Natural killer cell treated with Interleukin-12 subunit alpha and Interleukin-12 subunit beta and Interleukin-15 and Interleukin-18, amount 100 ng/mL, for 72 hours (primary cell): ENCODE measurements at regions not wholly inside any gene's neighbourhood (a gene's known extent, or its start where the extent isn't known, plus 50 kb on each side); places are given as distances from the start of the nearest gene placed in this dataset.
"Not testable (repeated sequence)": the region's sequence is repeated elsewhere in the genome, so short reads cannot be mapped to it uniquely, and the experiment has no call there.

Experiments
- ATAC-seq, 2 donors: fragments of 150-1000 bp; cut with Tn5 transposase in 1 of 2; sonication (Bioruptor Pico), chemical (Tn5 transposase) in 1 of 2; 2 replicates each; pipeline ENCODE4 v1.10.0; 2021
- DNase-seq: peaks from one replicate; pipeline ENCODE4 v3.0.0; 2022; ENCODE audit warnings: low spot score
- H3K27ac Mint-ChIP-seq, 2 donors: 1 replicate in 1 of 2; 2 replicates in 1 of 2; pipeline ENCODE4 v1.8.0; 2022; ENCODE audit warnings: mixed read lengths in 2 of 2, mild to moderate bottlenecking in 1 of 2, moderate library complexity in 1 of 2
- H3K27me3 Mint-ChIP-seq, 2 donors: 1 replicate in 1 of 2; 2 replicates in 1 of 2; pipeline ENCODE4 v1.8.0; 2022; ENCODE audit warnings: mixed read lengths in 2 of 2
- H3K36me3 Mint-ChIP-seq: one replicate; pipeline ENCODE4 v1.8.0; 2022; ENCODE audit warnings: mixed read lengths
- H3K4me1 Mint-ChIP-seq, 2 donors: 1 replicate in 1 of 2; 2 replicates in 1 of 2; pipeline ENCODE4 v1.8.0; 2022; ENCODE audit warnings: low read depth in 2 of 2, mixed read lengths in 2 of 2, mild to moderate bottlenecking in 1 of 2
- H3K4me3 Mint-ChIP-seq: one replicate; pipeline ENCODE4 v1.8.0; 2022; ENCODE audit warnings: mixed read lengths
- H3K9me3 Mint-ChIP-seq: 2 replicates; pipeline ENCODE4 v1.8.0; 2022; ENCODE audit warnings: mixed read lengths

GRCh38 chr4:130034876-130035275 lies 938.9 kb downstream of the C4orf33 start:
- Mint-ChIP-seq H3K9me3 (peaks cover 18% of the 10 kb centered on the region), H3K4me3 (no peak overlapping the region), H3K27ac (no peak overlapping the region), H3K36me3 (no peaks in the 10 kb centered on the region), H3K4me1 (no peaks in the 10 kb centered on the region), H3K27me3 (no peaks in the 10 kb centered on the region)
- DNase-seq (no peak), ATAC-seq (no peak)

- Mint-ChIP-seq H3K4me1 (no peaks in the 10 kb centered on the region), H3K36me3 (no peaks in the 10 kb centered on the region), H3K27ac (no peak overlapping the region), H3K9me3 (peaks cover 21% of the 10 kb centered on the region), H3K27me3 (no peaks in the 10 kb centered on the region), H3K4me3 (no peak overlapping the region)
- DNase-seq (no peak), ATAC-seq (no peak)
These were observed 939.4 kb downstream of the C4orf33 start for GRCh38 chr4:130035391-130035790.

- DNase-seq, H3K4me1 Mint-ChIP-seq, H3K36me3 Mint-ChIP-seq, H3K4me3 Mint-ChIP-seq, H3K27me3 Mint-ChIP-seq, H3K27ac Mint-ChIP-seq, ATAC-seq: not testable (repeated sequence)
- H3K9me3 Mint-ChIP-seq: peaks cover 18% of the 10 kb centered on the region
These were observed 941.9 kb downstream of the C4orf33 start for GRCh38 chr4:130037866-130038265.

GRCh38 chr4:130038540-130038939 lies 942.6 kb downstream of the C4orf33 start:
- peaks cover 15% of the 10 kb centered on the region for H3K9me3 Mint-ChIP-seq
- DNase-seq: peak; percentile 64
- not testable (repeated sequence) for ATAC-seq, H3K4me1 Mint-ChIP-seq, H3K27ac Mint-ChIP-seq, H3K27me3 Mint-ChIP-seq, H3K4me3 Mint-ChIP-seq, H3K36me3 Mint-ChIP-seq

GRCh38 chr4:130043732-130044160 lies 947.8 kb downstream of the C4orf33 start:
- H3K4me1 Mint-ChIP-seq: no peaks in the 10 kb centered on the region
- DNase-seq: no peak
- ATAC-seq: no peak
- H3K27ac Mint-ChIP-seq: no peak overlapping the region
- no peak overlapping the region for H3K4me3 Mint-ChIP-seq
- peaks cover 12% of the 10 kb centered on the region for H3K9me3 Mint-ChIP-seq
- no peaks in the 10 kb centered on the region for H3K27me3 Mint-ChIP-seq
- no peaks in the 10 kb centered on the region for H3K36me3 Mint-ChIP-seq

- Mint-ChIP-seq H3K4me3 (no peak overlapping the region), H3K36me3 (no peaks in the 10 kb centered on the region), H3K9me3 (peaks cover 11% of the 10 kb centered on the region), H3K27me3 (no peaks in the 10 kb centered on the region), H3K27ac (no peak overlapping the region), H3K4me1 (no peaks in the 10 kb centered on the region)
- DNase-seq (no peak), ATAC-seq (no peak)
These were observed 949.0 kb downstream of the C4orf33 start for GRCh38 chr4:130044788-130045531.

- H3K36me3 Mint-ChIP-seq: no peaks in the 10 kb centered on the region
- no peaks in the 10 kb centered on the region for H3K4me1 Mint-ChIP-seq
- H3K27ac Mint-ChIP-seq: no peak overlapping the region
- peaks cover 22% of the 10 kb centered on the region for H3K9me3 Mint-ChIP-seq
- no peak overlapping the region for H3K4me3 Mint-ChIP-seq
- H3K27me3 Mint-ChIP-seq: no peaks in the 10 kb centered on the region
- no peak for DNase-seq
- ATAC-seq: no peak
These were observed 957.8 kb downstream of the C4orf33 start for GRCh38 chr4:130053723-130054122.

- Mint-ChIP-seq H3K4me1 (no peaks in the 10 kb centered on the region), H3K36me3 (no peaks in the 10 kb centered on the region), H3K27me3 (no peaks in the 10 kb centered on the region), H3K9me3 (peaks cover 17% of the 10 kb centered on the region), H3K4me3 (no peak overlapping the region), H3K27ac (no peak overlapping the region)
- DNase-seq (no peak), ATAC-seq (no peak)
These were observed 959.0 kb downstream of the C4orf33 start for GRCh38 chr4:130054908-130055307.

GRCh38 chr4:130056286-130056685 lies 960.3 kb downstream of the C4orf33 start:
- no peaks in the 10 kb centered on the region for H3K4me1 Mint-ChIP-seq
- no peak overlapping the region for H3K4me3 Mint-ChIP-seq
- H3K9me3 Mint-ChIP-seq: peaks cover 15% of the 10 kb centered on the region
- no peak overlapping the region for H3K27ac Mint-ChIP-seq
- H3K36me3 Mint-ChIP-seq: no peaks in the 10 kb centered on the region
- ATAC-seq (no peak), DNase-seq (no peak)
- H3K27me3 Mint-ChIP-seq: no peaks in the 10 kb centered on the region

- peaks cover 3% of the 10 kb centered on the region for H3K9me3 Mint-ChIP-seq
- H3K4me1 Mint-ChIP-seq: no peaks in the 10 kb centered on the region
- DNase-seq: no peak
- no peak overlapping the region for H3K27ac Mint-ChIP-seq
- no peak overlapping the region for H3K4me3 Mint-ChIP-seq
- ATAC-seq: no peak
- H3K27me3 Mint-ChIP-seq: no peaks in the 10 kb centered on the region
- no peaks in the 10 kb centered on the region for H3K36me3 Mint-ChIP-seq
These were observed 968.5 kb downstream of the C4orf33 start for GRCh38 chr4:130064471-130064870.

GRCh38 chr4:130067419-130067818 lies 971.5 kb downstream of the C4orf33 start:
- Mint-ChIP-seq H3K27ac (no peak overlapping the region), H3K27me3 (no peaks in the 10 kb centered on the region), H3K4me3 (no peak overlapping the region), H3K36me3 (no peaks in the 10 kb centered on the region), H3K4me1 (no peaks in the 10 kb centered on the region), H3K9me3 (peaks cover 3% of the 10 kb centered on the region)
- DNase-seq: no peak
- ATAC-seq: no peak

- no peak for ATAC-seq
- Mint-ChIP-seq H3K27me3 (no peaks in the 10 kb centered on the region), H3K27ac (no peak overlapping the region), H3K9me3 (peaks cover 5% of the 10 kb centered on the region), H3K36me3 (no peaks in the 10 kb centered on the region), H3K4me1 (no peaks in the 10 kb centered on the region), H3K4me3 (no peak overlapping the region)
- no peak for DNase-seq
These were observed 972.1 kb downstream of the C4orf33 start for GRCh38 chr4:130068072-130068471.

GRCh38 chr4:130071746-130072145 lies 975.8 kb downstream of the C4orf33 start:
- Mint-ChIP-seq H3K4me3 (no peak overlapping the region), H3K27me3 (no peaks in the 10 kb centered on the region), H3K4me1 (no peaks in the 10 kb centered on the region), H3K36me3 (no peaks in the 10 kb centered on the region), H3K27ac (no peak overlapping the region), H3K9me3 (peaks cover 12% of the 10 kb centered on the region)
- ATAC-seq (no peak), DNase-seq (no peak)

GRCh38 chr4:130073145-130073790 lies 977.3 kb downstream of the C4orf33 start:
- no peak overlapping the region for H3K27ac Mint-ChIP-seq
- DNase-seq (no peak), ATAC-seq (no peak)
- H3K4me3 Mint-ChIP-seq: no peak overlapping the region
- no peaks in the 10 kb centered on the region for H3K4me1 Mint-ChIP-seq
- no peaks in the 10 kb centered on the region for H3K36me3 Mint-ChIP-seq
- peaks cover 17% of the 10 kb centered on the region for H3K9me3 Mint-ChIP-seq
- H3K27me3 Mint-ChIP-seq: no peaks in the 10 kb centered on the region
